Globus pallidus (tissue), 1 donor: ENCODE measurements at regions not wholly inside any gene's neighbourhood (a gene's known extent, or its start where the extent isn't known, plus 50 kb on each side); places are given as distances from the start of the nearest gene placed in this dataset.

Experiments
- DNase-seq: peaks from one replicate; pipeline ENCODE4 v3.0.0-alpha.2; 2015; ENCODE audit warnings: low spot score

DNA sequence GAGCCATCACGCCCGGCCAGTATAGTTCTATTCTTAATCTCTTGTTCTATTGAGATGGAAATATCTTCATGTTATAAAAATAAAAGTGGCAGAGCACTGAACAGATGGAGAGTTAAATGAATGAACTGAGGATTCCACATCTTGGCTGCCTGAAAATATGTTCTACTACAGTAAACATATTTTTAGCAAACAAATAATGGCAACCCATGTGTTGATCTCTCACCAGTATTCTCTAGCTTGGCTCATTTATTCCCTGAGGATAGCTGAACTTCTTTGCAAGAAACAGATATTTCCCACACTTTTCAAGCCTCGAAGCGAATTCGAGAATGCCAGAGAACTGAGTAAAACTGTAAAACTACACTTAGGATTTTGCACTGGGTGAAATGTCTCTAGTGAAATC is 58.9 kb downstream of the DIRAS3 start:
- DNase-seq: no peak

DNA sequence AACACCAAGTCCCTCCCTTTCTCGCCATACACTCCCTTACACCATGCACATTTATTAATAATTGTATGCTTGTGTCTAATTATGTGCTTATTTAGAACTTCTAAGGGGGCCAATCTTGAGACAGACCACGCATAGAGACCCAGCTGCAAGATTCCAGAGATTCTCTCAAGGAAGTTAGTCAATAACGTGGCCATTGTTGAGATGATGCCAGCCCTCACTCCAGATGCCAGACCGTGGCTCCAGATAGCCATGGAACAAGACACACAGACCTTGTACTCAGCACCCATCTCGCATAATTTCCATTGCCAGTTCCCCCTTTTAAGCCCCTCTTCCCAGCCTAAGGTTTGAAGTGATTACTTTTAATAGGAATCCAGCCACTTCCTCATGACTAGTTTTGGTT is 62.4 kb downstream of the DIRAS3 start:
- no peak for DNase-seq

DNA sequence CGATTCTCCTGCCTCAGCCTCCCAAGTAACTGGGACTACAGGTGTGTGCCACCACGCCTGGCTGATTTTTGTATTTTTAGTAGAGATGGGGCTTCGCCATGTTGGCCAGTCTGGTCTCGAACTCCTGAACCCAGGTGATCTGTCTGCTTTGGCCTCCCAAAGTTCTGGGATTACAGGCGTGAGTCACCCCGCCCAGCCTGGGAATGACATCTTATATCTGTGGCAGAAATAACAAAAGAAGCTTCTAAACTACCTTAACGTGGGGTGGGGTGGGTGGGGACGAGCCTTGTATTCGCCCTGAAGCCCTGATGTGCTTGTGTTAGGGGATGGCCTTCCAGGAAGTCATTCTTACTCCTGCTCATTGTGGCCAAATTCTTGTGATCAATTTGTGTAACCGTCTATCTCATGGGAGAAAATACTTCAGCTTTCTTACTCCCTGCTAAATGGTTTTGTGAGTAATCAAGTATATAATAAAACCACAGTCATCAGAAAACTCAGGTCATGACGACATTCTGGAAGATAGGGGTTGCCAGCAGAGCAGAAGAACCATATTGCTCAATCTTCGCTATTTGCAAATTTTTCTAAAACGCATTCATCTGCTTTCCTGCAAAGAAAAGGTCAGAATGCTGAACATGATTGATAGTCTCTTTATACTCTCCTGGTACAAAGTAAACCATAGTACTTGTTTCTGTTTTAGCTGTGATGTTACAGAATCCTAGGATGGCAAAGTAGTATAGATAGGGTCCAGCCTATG is 63.2 kb downstream of the DIRAS3 start:
- DNase-seq: no peak

DNA sequence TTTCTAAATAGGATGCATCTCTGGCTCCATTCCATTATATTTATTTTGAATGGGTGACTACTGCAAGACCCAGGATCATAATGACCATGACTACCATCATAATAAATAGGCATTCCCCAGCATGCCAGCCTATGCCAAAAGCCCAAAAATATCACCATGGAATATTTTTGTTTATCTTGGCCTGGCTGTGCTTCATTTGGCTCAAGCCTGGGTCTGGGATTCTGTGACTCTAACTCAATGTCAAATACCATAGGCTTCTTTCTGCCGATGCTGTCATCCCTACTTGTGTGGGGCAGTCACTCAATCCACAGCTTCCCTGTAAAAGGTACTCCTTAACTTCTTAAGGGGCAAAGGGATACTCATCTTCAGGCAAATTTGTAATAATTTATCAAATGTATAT is 66.6 kb downstream of the DIRAS3 start:
- no peak for DNase-seq

DNA sequence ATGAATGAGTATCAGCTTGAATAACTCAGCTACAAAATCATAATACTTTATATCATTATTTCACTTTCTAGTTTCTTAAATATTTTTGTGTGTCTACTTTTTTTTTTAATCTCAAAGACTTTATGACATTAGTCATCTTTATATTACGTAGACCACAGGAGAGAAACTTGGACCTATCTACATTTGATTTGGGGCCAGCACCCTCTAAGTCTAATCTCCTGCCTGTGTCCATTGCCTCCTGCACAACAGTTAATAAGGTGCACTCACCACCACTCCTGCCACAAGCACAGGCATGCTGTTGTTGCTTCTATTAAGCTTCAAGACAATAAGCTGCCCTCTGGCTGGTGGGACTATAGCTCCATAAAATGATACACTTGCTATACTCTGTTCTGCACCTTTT is 70.4 kb downstream of the DIRAS3 start:
- DNase-seq: no peak

DNA sequence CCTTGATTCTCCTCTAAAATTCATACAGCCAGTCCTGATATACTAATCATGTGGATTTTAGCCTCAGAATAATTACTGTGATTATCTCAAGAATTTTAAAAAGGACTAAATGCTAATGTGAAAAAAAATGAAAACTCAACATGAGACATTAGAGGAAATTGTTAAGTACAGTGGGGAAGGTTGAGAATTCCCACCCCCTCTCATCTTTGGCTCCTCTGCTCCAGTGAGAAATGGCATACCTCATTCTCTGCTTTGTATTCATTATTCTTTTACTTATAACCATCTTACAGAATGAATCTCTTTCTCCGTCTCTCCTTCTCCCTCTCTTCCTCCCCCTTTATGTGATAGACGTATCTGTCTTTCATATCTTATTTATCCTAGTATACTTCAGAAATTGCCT is 70.9 kb downstream of the DIRAS3 start:
- no peak for DNase-seq

DNA sequence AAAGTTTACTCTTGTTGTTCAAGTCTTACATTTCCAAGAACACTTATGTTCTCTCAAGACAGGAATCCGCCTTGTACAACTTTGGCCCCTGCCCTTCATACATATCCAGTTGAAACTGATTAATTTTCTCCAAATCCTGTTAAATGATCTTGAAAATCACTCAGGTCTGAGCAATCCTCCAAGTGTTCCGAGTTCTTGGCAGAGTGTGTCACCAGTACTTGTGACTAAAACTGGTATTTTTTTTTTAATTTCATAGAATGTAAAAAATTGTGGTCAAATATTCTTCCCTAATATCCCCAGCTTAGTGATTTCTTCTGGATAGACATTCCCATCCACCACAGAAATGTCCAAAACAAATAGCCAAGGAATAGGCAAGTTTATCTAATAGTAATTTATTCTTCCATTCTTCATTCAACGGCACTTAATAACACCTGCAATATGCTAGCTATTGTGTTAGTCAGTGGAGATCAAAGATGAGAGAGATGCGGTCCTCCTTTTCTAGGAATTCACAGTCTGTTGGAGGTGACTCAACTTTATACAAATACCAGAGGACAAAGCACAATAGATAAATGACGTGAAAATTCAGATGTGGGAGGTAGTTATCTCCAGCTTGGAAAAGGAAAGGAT is 71.4 kb downstream of the DIRAS3 start:
- DNase-seq: no peak

DNA sequence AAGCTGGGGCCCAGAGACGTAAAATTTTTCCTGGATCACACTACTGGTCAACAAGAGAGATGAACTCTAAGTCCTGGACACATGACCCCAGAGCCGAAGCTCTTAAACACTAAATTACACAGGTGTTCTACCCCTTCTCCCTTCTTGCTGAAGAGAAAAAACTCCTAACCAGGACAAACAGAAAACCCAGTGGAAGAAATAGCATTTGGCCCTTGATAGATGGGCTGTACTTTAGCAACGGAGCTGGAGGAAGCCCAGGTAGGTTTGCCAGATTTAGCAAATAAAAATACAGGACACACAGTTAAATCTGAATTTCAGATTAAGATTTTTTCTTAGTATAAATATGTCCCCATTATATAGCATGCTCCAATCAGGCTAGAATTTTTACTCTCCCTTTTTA is 72.7 kb downstream of the DIRAS3 start:
- no peak for DNase-seq

DNA sequence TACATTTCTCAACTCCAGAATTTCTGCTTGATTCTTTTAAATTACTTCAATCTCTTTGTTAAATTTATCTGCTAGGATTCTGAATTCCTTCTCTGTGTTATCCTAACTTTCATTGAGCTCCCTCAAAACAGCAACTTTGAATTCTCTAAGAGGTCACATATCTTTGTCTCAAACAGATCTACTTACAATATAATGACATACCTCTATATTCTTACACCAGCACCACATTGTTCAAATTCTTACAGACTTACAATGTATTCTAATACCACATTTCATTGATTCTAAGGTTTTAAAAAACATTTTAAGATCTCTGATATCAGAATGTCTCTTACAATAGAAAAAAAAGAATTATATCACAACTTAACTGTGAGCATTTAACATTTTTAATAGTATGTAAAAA is 77.4 kb downstream of the DIRAS3 start:
- no peak for DNase-seq

DNA sequence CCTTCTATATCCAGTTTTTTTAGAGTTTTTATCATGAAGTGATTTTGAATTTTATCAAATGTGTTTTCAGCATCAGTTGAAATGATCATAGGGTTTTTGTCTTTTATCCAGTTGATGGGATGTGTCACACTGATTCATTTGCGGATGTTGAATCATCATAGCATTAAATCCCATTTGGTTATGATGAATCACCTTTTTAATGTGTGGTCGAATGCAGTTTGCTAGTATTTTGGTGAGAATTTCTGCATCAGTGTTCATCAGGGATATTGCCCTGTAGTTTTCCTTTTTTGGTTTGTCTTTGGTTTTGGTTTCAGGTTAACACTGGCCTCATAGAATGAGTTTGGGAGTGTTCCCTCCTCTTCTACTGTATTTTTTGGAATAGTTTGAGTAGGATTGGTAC is 80.3 kb downstream of the DIRAS3 start:
- DNase-seq: no peak

DNA sequence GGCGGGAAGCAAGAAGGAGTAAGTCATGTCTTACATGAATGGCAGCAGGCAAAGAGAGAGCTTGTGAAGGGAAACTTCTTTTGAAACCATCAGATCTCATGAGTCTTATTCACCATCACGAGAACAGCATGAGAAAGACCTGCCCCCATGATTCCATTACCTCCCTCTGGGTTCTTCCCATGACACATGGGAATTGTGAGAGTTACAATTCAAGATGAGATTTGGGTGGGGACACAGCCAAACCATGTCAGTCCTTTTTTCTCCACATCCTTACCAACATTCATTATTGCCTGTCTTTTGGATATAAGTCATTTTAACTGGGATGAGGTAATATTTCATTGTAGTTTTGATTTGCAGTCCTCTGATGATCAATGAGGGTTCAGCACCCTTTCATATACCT is 81.0 kb downstream of the DIRAS3 start:
- no peak for DNase-seq

DNA sequence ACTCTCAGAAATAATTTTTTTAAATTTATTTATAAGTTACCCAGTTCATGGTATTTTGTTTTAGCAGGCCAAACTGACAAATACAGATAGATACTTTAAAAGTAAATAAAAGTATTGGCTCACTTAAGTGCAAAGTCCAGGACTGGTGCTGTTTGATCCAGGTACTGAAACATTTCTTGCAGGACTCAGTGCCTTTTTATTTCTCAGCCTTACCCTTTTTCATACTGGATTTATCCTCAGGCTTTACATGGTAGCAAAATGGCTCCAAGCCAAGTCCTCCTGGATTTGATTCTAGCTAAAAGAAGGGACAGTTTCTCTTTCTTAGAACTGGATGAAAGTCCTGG is 83.8 kb downstream of the DIRAS3 start:
- no peak for DNase-seq

DNA sequence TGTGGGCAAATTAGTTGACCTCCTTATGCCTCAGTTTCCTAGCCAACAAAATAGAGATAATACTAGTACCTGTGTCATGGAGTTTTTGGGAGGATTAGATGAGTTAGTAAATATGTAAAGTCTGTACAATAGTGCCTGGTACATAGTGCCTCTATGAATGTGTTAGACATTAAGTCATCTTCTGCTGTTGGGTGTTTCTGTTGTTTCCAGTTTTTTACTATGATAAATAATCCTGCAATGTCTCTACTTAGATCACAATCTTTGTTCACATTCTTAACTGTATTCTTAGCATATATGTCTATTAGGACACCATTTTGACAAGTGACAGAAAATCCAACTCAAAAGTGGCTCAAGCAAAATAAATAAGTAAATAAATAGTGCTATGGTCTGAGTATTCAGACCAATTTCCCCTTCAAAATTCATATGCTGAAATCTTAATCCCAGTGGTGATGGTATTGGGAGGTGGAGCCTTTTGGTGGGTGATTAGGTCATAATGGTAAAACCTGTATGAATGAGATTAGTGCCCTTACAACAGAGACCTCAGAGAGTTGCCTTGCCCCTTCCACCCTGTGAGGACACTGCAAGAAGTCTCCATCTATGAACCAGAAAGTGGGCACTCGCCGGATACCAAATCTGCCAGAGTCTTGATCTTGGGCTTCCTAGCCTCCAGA is 84.3 kb downstream of the DIRAS3 start:
- DNase-seq: no peak

DNA sequence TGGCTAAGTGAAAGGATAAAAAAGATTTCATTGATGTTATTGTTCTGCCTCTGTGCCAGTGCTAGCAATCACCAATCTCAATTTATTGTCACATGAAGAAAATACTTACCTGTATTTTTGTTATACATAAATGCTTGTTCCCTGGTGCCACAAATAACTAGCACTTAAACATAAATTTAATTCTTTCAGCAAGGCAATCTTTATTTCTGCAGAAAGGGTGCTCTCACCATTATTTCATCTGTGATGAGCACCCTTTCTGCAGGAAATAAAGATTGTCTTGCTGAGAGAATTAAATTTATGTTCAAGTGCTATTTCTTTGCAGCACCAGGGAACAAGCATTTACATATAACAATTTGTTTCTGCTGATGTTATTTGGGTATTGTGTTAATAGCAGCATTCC is 87.2 kb downstream of the DIRAS3 start:
- no peak for DNase-seq

DNA sequence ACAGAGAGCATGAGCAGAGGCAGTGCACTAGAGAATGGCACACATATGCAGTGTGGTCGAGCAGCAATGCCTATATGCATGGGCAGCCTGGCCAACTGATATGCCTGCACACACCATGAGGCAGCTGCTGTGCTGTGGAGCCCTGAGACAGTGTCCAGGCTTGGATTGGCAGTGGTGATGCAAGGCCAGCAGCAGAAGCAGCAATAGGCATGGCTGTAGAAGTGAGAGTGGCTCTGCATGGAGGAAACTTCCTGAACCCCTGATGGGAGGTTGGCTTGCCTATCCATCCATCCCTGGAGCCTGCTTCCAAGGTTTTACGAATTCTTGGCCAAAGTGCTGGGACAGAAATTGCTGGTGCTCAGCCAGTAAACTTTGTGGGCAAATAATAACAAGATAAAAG is 89.7 kb downstream of the DIRAS3 start:
- DNase-seq: no peak

DNA sequence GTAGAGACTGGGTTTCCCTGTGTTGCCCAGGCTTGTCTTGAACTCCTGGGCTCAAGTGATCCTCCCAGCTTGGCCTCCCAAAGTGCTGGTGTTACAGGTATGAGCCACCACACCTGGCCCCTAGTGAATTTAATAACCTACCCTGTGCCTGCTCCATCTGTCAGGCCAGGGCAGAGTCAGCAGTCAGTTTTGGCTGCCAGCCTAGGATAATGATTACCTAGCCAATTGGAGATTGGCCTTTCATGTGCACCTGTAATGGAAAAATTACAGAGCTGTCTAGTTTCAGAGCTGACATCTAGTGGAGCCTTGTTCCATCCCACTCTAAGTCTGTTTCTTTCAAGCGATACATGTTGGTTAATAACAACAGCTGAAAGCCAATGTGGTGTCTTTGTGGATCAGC is 92.0 kb downstream of the DIRAS3 start:
- no peak for DNase-seq

DNA sequence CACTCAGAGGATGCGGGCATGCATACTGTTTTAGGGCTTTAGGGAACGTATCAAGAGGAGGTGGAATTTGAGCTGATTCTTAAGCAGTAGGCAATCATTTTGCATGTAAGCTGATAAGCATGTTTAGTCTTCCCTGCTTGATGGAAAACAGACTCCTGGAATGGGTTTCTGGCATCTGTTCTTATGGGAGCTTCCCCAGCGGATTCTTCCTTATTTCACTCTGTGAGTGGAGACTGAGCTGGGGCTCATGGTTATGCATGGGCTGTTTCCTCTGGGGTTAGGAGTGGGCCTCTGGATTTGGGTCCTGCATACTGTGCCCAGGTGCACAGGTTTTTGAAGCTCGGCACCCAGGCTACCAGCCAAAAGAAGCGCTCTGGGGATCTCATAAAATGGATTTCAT is 93.4 kb downstream of the DIRAS3 start:
- DNase-seq: no peak

DNA sequence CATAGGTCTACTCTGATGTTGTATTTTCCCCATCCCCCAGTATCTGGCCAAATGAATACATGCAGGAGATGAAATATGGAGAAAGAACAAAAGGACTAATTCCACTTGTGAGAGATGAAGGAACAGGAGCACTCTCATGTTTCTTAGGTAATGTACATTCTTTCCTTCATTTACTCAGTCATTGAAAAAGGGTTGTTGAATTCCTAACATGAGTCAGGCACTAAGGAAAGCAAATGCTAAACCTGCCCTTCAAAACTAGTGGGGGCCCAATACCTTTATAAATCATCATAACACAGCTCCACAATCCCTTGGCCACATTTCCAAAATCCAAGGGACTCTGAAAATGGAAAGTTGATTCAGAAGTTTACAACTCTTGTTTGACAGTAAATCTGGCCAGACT is 94.3 kb downstream of the DIRAS3 start:
- no peak for DNase-seq

DNA sequence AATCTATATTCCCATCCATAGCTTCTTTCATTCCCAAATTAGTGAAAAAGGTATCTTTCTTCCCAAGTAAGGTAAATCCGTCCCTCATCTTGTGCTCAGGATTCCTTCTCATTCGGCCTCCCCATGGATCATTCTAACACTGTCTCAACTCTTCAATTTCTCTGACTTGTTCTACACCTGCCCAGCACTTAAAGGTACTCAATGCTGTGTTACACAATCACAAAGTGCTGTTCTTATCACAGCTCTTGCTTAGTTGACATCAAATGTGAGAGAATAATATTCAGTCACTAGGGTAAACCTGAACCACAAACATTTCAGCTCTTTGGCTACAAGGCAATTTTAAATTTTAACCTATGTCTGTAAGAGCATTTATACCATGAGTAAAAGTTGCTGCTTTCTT is 94.8 kb downstream of the DIRAS3 start:
- DNase-seq: no peak

DNA sequence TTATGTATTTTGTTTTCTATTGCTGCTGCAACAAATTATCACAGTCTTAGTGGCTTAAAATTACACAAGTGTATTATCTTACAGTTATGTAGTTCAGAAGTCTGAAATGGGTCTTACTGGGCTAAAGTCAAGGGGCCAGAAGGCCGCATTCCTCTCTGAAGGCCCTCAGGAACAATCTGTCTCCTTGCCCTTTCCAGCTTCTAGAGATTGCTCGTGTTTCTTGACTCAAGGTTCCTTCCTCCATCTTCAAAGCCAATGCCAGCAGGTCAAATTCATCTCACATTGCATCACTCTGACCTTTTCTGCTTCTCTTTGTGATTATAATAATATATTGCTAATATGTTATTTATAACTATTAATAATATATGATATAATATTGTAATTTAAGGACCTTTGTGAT is 97.1 kb downstream of the DIRAS3 start:
- no peak for DNase-seq

DNA sequence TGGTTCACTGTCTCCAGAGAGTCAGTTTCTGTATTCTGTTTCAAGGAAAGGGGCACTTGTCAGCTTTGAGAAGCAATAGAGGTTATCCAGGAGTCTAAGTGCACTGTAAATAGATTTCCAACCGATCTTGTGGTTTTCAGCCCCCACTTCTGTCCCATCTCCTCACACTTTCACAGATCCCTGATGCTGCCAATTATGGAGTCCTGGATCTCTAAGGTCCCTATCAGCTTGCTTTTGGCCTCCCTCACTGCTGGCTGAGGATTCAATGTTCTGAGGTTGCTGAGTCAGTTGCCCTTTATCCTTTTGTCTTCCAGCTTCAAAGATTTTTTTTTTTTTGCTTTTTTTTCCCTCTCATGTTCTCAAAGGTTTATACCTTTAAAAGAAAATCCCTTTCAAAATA is 98.4 kb downstream of the DIRAS3 start:
- DNase-seq: no peak

DNA sequence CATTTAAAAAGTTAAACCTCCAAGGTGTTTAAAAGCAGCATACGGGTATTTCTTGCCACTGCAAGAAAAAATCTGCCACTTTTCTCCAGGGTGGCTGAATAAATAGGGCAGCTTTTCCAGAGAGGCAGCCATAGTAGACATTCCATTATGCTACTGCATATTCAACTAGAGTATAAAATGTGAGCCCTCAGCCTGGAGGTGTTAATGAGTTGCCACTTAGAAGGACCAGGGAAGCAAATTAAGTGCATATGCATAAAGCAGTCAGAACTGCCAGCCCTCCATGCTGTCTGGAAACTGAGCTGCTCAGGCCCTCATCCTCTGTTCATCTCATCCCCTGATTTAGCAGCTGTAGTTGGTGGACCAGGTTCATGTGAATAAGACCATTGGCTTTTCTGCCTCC is 99.4 kb downstream of the DIRAS3 start:
- DNase-seq: no peak

DNA sequence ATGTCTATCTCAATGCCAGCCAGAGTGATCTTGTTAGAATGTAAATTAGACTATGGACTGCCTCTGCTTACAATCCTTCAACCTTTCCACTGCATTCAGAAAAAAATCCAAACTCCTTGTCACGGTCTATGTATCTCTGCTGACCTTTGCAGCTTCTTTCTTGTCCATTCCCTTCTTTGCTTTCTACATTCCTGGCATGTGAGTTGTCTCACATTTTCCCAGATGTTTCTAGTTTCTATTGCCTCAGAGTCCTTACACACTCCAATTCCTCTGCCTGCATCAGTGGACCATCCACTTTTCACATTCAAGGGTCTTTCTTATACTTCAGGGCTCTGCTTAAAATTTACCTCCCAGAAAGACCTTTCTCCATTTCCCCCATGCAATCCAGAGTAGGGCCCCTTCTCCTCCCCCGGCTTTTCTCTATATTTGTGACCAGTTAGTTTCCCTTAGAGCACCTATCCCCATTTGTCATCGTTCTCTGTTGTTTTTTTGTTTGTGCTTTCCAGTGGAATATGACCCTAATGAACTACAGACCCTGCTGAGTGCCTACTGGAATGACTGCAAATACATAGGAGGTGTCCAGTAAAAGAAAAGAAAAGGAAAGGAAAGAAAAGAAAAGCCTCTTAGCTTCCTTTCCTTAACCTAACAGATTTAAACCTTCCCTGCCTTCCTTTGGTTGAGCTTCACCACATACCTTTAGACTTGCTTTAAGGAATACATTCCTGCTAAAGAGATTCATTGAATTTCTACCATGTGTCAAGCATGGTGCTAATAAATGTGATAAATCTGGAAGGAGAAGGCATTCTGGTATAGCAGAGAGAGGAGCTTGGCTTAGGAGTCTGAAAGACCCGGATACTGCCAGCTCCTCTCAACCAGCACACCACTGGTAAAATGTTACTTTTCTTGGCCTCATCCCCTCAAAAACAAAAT is 102.0 kb downstream of the DIRAS3 start:
- DNase-seq: no peak
